SKM-1 treated with dmso at 0.1 percent for 144 hours (cell line): ENCODE measurements at regions not wholly inside any gene's neighbourhood (a gene's known extent, or its start where the extent isn't known, plus 50 kb on each side); places are given as distances from the start of the nearest gene placed in this dataset.

Experiments
- DNase-seq: peaks from one replicate; lab custom pipeline; 2025; ENCODE audit not compliant: unreplicated experiment; lab: John Stamatoyannopoulos, UW

DNA sequence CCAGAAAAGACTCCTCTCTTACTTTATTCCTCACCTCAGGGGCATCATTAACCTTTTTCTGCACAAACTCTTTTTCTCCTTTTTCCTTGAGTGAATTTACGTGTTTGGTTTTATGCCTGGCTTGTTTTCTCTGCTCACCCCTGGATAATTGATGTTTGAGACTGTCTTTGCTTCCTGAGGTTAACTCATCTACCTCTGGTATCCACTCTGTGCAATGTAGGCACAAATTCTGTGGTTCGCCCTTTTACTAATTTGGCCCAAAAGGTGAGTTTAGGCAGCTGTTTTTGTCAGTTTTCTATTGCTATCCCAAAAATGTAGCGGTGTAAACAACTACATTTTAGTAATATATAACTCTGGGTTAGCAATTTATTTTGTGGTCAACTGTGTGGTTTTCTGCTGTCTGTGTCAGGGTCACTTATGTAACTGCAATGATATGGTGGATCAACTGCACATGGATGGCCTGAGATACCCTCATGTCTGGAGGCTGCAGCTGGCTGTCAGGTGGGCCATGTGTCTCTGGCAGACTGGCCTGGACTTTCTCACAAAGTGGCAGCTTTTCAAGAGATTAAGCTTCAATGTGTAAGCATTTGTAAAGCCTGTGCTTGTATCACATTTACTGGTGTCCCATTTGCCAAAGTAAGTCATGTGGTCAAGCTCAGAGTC lies 329.7 kb downstream of the FSIP2 start:
- no peak for DNase-seq

DNA sequence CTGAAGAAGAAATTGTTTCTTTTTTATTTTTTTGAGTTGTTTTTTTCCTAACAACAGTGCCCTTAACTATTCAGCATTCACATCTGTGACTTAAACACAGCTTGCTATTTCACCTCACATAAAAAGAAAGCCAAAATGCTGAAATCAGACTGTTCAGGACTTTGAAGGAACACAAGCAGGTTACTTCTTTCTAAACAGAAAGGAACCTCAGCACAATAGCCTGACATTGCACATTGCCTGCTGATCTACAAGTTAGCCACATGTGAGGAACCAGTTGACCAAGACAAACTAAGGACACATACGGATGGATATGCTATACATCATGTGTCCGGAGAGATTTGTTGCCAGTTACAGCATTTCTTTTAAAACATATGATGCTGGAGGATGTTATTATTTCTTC lies 331.1 kb downstream of the FSIP2 start:
- DNase-seq: no peak

DNA sequence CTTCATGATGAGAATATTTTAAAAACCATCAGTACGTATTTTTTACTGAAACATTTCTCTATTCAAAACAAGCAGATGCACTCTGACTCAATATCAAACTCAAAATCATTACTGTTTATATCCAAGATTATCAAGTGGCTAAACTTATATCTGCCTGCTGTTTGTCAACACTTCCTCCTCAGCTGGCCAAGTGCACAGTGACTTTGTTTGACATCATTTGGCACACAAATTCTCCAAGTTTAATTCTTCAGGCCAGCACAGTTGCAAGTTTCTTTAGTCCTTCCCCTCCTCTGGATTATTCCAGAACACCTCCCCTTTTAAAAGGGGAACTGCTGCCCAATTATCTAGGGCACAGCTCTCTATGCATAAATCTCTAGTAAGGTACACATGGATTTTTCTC lies 346.6 kb downstream of the FSIP2 start:
- DNase-seq: no peak

DNA sequence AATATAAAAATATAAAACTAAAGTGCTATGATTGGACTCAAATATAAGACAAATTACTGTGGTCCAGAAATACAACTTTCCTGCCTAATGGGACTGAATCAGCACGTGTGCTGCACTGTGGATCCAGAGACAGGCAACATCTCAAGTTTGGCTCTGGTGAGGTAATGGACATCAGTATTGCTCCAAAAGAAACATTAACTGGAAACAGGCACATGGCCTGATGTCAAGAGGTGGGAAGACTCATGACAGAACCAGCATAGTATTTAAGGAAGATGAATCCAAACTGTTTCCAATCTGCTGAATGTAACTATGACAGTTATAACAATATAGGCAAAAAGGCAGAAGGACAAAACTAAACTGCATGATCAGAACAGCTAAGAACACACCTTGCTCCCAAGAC lies 354.6 kb downstream of the FSIP2 start:
- DNase-seq: no peak

- no peak for DNase-seq
Observed at GRCh38 chr2:186098821-186099220, 360.2 kb downstream of the FSIP2 start.

DNA sequence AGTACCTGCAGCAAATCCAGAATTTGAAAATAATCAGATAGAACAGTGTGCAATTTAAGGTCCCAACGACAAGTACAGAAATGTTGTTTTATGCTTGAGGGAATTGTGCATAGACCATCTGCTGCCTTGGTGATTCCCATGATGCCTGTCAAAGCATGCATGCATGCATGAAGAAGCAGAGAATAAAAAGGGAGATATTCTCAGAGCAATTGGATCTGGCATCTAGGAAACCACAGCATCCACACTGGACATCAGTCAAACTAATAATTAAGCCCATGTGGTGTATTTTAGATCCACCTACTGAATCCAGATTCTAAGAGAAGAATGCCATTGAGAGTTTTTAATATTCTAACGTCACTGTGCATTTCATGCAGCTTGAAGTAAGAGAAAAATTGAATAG lies 361.2 kb downstream of the FSIP2 start:
- no peak for DNase-seq

GRCh38 chr2:186100636-186101035 lies 362.0 kb downstream of the FSIP2 start:
- no peak for DNase-seq

DNA sequence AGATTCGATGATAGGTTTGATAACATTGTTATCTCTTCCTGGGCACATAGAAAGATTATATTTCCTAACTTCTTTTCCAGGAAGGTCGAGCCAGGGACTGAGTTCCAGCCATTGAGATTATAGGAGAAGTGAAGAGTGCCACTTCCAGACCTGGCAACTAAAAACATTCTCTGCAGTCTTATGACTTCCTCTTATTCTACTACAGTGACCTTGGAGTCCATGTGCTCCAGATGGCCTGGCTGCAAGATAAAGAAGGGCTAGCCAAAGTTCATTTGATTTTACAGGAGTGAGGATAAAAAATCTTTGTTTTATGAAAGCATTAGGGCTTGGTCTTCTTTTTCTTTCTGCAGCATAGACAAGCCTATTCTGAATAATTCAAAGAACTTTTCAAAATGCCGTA lies 363.0 kb downstream of the FSIP2 start:
- peak; percentile 0 for DNase-seq

- no peak for DNase-seq
Observed at GRCh38 chr2:186103276-186103675, 364.7 kb downstream of the FSIP2 start.

DNA sequence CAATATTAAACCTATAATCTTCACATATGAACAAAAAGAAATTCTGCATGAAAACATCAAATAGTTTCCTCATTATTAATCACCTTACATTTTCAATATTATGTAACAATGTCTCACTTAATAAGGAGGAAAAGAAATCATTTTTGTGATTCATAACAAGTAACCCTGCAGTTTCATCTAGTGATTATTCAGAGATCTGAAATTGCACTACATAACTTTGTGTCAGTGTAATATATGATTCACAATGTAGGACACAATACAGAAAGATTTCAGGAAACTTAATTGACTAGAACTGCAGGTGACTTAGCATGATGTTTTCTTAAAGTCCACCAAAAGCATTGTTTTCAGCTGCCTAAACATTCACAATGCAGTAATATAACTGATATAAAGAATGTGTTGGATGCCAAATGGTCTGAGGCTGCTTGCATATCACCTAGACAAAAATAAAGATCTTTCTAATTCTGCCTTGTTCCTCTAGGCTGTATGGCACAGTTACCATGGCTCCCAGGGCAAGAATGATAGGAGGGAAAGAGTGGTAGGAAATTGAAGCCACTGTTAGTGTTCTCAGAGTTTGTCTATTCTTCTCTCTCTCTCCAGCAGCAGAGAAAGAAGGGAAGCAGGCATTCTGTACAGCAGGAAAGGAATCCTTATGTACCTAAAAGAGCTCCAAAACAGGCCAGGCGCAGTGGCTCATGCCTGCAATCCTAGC lies 366.6 kb downstream of the FSIP2 start:
- no peak for DNase-seq

- DNase-seq: no peak
Observed at GRCh38 chr2:186108470-186108869, 369.9 kb downstream of the FSIP2 start.

DNA sequence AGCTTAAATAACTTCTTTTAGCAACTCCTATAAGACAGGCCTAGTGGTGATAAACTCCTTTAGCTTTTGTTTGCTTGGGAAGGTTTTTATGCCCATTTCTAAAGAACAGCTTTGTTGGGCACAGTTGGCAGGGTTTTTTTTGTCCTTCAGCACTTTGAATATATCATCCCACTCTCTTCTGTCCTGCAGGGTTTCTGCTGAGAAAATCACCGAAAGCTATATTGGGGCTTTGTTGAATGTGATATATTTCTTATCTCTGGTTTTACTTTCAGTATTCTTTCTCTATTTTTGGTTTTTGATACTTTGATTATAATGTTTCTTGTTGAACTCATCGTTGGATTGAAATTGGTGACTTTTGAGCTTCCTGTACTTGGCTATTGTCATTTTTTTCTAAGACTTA lies 372.8 kb upstream of the ZC3H15 start:
- no peak for DNase-seq

DNA sequence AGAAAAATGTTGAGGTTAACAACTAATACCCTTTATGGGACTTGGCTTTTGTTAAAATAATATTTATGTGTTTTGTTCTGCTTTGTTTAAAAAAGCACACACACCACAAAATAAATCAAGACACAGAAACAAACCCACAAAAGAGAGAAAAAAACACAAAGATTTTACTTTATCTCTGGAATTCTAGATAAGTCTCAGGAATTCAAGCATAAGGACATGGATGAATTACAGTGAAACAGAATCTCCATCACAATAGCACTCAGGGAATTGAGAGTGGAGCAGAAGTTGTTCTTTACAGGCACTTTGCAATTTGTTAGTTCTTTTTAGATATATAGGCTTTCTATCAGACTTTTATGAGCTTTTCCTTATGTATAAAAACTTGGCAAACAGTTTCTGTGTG lies 360.9 kb upstream of the ZC3H15 start:
- no peak for DNase-seq

GRCh38 chr2:186125625-186126024 lies 360.4 kb upstream of the ZC3H15 start:
- DNase-seq: no peak

DNA sequence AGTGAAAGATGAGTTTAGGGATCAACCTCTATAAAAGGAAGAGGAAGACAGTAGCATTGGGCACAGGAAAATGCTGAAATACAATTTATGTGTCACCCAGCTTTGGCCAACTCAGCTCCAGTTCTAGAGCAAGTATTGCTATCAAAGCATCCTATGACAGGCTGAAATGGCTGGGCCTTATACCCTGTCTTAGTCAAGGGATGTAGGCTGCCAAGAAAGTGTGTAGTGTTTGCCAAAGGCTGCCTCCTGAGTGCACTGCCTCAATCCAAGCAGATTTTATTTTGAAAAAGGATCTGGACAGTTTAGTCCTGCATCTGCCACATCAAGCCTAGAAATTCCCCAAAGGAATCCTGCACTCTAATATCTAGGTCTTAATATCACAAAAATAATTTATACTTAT lies 359.9 kb upstream of the ZC3H15 start:
- DNase-seq: no peak

GRCh38 chr2:186129767-186130581 lies 356.1 kb upstream of the ZC3H15 start:
- no peak for DNase-seq

- DNase-seq: no peak
Observed at GRCh38 chr2:186130748-186131641, 355.1 kb upstream of the ZC3H15 start.

- no peak for DNase-seq
Observed at GRCh38 chr2:186135686-186136085, 350.4 kb upstream of the ZC3H15 start.

DNA sequence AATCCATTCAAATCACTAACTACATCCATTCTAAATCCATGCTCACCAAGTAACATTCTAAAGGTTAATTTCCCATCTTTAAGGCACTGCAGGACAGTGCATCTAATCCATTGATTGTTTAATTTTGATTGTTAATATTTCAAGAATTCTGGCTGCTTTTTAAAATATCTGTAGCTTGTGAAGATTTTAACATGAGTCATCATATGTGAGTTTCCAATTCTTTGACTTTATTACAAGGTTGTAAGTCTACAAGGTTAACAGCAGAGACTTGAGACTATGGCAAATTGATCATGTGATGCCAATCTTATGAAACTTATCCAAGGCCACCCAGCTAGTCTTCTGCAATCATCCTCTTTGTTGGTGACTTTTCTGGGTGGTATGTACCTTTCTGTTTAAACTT lies 349.2 kb upstream of the ZC3H15 start:
- no peak for DNase-seq

GRCh38 chr2:186138845-186139244 lies 347.2 kb upstream of the ZC3H15 start:
- DNase-seq: no peak

GRCh38 chr2:186159101-186159500 lies 327.0 kb upstream of the ZC3H15 start:
- DNase-seq: no peak
